ENCODE measurements at regions not wholly inside any gene's neighbourhood (a gene's known extent, or its start where the extent isn't known, plus 50 kb on each side); places are given as distances from the start of the nearest gene placed in this dataset.
"Not testable (repeated sequence)": the region's sequence is repeated elsewhere in the genome, so short reads cannot be mapped to it uniquely, and the experiment has no call there.

- DNase-seq: no peak
These were observed 458.5 kb downstream of the RBFOX1 start for GRCh38 chr16:7791028-7791590.

GRCh38 chr16:7775072-7775488 lies 442.4 kb downstream of the RBFOX1 start:
- no peak for DNase-seq

- DNase-seq: no peak
These were observed 440.1 kb downstream of the RBFOX1 start for GRCh38 chr16:7772722-7773121.

- DNase-seq: not testable (repeated sequence)
These were observed 436.4 kb downstream of the RBFOX1 start for GRCh38 chr16:7769091-7769490.

- no peak for DNase-seq
These were observed 432.5 kb downstream of the RBFOX1 start for GRCh38 chr16:7765079-7765550.

GRCh38 chr16:7763111-7763510 lies 430.5 kb downstream of the RBFOX1 start:
- no peak for DNase-seq

All from CD4-positive, alpha-beta T cell treated with Interleukin-4 for 1 hour (primary cell).